ENCODE measurements at regions not wholly inside any gene's neighbourhood (a gene's known extent, or its start where the extent isn't known, plus 50 kb on each side); places are given as distances from the start of the nearest gene placed in this dataset.

DNA sequence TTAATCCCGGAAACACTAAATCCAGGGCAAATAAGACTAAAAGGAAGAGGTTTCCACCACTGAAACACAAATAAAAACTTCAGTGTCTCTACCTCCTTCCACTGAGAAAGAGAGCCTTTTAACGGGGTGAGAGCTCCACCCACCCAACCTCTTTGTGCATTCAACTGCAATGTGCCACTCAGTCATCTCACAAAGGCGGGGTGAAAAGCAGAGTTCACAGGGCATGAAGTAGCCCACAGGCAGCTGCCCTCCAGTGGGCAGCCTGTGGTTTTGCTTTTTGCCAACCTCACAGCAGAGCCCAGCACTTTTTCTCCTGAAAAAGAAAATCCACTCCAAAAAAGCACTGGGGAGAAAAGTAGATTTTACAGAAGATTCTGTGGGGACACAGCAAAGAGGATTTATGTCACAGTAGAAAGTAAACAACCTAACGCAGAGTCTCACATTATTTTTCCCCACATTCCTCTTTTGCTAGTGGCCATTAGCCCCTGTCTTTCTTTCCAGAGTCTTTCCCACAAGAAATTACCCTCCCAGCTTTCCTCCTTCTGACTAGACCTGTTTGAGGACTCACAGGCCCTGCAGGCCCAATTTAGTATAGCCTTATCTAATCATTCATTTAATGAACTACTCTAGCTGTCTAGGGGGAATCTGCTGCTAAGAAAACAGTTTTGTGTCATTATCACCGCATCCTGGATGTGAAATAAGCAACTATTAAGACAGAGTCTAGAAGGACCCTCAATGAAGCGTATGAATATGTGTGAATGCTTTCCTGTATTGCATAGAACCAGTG is 753.8 kb upstream of the FOXG1 start:
- DNase-seq = no peak

DNA sequence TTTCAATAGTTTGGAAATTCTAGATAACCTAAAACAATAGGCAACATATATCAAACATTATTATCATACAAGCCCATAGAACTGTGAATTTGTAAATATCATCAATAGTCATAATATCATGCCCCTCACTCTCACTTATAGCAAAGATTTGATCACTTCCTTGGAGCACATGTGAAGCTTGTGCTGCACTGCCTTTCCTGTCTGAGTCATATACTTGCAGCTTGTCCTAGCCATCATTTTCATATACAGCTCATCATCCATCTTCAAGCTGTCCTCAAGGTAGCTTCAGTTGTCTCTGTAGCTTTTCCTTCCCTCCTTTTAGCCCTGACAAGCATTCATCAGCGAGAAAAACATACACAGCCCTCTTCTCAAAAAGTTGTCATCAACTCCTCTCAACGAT is 746.5 kb upstream of the FOXG1 start:
- no peak for DNase-seq

DNA sequence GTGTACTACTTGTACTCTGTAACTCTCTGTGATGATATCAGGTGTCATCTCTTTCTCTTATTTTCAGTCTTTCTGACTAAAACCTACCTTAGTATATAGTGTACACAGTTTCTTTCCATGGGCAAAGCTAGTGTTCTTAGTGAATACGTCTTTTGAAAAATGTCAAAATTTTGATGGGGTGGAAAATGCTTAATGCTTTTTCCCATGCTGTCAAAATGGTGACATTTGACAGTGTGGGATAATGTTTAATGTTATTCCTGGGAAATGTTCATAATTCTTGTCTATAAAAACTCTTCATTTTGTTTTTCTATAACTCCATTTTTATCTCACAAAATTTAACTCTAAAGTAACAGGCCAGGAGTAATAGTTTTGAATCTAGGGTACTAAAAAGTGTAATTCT is 742.7 kb upstream of the FOXG1 start:
- DNase-seq = no peak

DNA sequence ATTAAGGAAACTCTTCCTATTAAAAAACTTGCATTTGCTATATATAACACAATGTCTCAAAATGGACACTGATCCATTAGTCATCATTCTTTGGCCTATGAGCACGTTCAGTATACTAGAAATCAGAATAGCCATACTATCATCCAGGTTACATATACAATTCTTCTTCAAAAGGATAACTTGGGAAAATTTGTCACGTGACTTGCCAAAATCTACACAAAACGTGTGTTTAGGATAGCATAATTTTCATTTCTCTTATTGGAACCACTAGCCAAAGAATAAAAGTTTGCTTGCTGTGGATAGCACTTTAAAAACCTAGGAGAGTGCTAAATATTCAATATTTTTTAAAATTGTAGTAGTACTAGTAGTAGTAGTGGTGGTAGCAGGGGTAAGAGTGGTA is 714.3 kb upstream of the FOXG1 start:
- DNase-seq = no peak

DNA sequence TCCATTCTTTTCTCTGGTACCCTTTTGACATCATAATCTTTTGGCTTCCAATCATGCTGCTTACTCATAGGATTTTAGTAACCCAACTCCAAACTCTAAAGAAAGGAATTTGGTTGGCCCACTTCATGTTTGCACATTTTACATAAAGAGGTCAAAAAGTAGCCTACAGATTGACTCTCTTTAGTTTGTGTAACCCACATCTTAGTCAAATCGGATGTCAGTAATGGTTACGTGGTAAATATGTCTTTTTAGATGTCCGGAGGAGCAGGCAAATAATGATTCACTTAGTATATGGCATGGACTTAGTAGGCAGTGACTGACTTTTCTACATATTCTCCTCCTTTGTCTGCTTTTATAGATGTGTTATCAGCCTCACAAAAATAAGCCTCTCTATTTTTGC is 711.6 kb upstream of the FOXG1 start:
- DNase-seq = no peak

DNA sequence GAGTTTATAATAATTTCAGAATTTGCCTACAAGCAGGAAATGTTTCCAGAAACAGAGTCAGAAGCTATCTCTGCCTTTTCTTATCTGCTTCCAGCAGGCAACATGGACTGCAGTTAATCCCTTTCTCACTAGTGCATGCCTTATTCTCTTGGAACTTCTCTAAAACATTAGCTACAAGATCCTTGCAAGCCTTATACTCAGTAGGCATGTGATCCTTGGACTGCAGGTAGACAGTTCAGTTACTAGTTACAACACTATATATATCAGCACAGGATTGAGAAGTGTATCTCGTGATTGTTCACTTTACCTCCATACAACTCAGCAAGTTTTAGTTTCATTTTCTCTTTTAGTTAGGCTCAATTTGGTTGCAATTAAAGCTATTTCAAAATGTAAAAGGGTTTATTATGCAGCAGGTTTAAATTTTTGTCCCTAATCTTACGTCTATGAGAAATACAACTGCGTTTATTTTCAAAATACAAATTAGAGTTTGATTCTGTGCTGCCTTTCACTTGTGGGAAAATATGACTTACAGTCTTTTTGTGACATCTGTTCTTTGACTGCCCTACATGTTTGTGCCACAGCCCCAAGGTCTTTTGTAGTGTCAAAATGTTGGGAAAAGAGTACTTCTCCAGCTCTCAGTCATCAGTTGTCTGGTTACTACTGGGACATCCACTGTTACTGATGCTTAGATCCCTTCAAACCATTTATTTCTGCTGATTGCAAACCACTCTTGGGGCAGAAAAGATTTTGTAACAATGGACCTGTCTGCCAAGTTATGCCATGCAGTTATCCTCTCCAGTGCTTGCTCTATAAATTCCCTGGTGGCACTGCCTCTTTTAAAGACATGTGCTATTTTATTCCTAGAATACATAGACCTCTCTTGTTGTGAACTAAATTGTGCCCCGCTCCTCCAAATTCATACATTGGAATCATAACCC is 709.0 kb upstream of the FOXG1 start:
- no peak for DNase-seq

DNA sequence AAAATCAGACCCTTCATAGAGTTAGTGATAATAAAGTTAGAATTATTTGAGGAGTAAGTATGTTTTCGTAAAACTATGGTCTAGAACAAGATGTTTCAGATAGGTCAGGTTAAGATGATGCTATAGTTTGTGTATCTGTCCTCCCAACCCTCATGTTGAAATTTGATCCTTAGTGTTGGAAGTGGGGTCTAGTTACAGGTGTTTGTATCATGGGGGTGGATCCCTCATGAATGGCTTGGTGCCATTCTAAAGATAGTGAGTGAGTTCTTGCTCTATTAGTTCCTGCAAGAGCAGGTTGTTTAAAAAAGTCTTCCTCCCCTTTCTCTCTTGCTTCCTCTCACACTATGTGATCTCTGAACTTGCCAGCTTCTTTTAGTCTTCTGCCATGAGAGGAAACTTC is 707.3 kb upstream of the FOXG1 start:
- no peak for DNase-seq

DNA sequence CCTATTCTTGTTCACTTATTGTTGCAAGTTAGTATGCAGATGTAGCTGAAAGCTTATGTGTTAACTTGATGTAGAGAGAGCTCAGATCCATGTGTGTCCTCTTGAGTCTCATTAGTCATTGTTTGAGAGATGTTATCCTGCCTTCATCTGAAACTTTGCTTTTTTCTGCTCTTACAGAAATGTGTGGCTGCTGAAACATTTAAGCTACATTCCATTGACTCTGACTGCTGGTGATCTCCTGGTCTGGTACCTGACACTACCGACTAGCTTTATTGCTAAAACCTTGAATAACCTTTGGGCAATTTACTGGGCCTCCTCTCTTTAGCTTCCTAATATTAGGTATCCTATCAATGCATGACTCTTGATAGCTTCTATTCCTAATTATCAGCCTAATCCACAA is 705.6 kb upstream of the FOXG1 start:
- no peak for DNase-seq

DNA sequence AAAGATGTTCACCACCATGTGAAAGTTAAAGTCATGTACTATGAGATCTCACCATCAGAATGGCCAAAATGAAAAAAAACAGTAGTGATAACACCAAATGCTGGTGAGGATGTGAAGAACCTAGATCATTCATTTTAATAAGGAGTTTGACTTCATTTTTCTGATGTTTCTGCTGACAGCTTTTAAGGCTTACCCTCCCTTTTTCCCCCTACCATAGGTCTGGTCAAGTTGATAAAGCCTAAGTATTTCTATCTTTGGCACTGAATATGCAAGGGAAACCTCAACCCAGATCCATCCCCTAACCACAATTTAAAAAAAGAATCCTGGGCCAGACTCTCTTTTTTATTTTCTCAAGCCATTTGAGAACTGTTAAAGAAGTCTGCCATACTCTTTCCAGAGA is 689.6 kb upstream of the FOXG1 start:
- no peak for DNase-seq

DNA sequence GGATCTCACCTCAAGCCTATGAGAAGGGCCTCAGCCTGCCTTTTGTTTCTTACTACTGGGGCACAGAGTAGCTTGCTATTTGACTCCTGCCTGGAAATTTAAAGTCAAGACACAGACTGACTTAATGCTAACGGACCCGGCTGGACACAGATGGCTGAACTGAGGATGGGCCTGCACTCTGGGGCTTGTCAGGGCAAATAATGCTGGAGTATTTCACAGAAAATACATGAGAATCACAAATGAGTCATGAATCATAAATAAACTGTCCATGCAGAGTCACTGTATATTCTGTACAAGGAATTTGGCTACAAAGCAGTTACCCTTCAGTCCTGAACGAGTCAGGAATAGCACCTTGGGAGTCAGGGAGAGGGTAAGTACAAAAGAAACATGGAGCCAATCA is 683.2 kb upstream of the FOXG1 start:
- DNase-seq = no peak

DNA sequence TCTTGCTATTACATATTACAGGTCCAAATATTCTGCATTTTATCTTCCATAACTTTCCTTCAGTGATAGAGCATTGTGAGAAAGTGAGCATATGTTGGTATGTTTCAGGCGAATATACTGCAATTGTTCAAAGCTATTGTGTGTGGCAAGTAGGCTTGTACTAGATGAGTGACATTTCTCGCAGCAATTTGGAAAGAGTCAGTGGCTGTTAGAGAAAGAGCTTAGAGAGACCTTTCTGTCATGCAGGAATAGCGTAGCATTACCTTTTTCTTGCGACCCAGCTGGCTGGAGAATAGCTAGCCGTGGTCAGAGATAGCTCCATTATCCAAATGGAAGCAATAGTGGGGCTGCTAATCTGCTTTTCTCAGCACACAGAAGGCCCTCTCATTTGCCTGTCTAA is 678.5 kb upstream of the FOXG1 start:
- DNase-seq = no peak

DNA sequence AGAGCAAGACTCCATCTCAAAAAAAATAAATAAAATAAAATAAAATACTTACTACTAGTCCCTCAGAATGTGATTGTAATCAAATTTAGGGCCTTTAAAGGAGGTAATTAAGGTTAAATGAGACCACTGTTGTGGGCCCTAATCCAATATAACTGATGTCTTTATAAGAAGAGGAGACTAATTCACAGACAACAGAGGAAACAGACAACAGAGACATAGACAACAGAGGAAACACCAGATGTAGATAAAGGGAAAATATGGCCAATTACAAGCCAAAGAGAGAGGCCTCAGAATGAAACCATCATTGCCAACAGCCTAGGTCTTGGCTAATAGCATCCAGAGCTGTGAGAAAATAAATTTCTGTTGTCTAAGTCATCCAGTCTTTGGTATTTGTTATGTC is 669.0 kb upstream of the FOXG1 start:
- no peak for DNase-seq

DNA sequence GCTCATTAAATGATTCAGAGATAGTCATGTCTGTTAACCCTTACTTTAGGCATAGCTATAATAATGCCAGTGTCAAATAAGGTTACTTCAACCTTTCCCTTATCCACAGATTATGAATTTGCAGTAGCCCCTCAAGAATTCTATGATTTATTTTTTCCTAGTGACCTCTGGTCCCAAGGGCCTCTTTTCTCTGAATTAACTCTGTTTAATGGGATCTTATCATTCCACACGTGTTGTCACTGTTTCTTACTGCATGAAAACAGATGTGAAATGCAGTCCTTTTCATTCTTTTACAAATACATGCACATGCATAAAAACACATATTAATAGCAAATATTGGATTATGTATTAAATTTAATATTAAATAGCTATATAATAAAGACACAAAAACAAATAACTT is 667.7 kb upstream of the FOXG1 start:
- no peak for DNase-seq

DNA sequence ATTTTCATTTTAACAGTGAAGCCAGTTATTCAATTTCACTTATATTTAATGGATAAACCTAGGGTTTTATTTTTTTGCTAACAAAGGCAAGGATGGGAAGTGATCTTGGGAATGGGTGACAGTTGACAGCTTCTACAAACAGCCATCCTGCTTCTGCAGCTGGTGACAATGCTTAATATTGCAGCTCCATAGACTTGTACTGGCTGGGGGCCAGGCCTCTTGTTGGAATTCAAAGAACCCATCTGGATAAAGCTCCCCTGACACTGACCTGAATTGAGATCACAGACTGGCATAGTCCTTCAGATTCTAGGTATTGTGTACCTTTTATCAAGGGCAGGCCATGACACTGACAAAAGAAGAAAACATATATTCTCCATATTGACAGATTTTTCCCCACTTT is 664.6 kb upstream of the FOXG1 start:
- DNase-seq = no peak

DNA sequence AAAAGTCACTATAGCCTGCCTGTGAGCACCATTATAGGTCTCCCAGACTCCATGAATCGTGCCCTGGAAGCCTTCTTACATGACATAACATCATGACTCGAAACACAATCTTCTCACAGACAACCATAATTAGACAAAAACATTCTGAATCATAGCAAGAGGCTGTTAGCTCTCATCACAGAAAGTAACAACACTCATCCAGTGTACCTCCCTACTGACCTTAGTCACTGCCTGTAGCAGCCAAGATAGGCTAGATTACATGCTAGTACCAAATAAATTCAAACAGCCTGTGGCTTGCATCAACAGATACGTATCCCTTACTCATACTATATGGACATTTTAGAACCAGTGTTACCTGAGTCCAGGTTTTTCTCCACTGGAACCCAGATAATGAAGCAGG is 663.8 kb upstream of the FOXG1 start:
- DNase-seq = peak; percentile 18

DNA sequence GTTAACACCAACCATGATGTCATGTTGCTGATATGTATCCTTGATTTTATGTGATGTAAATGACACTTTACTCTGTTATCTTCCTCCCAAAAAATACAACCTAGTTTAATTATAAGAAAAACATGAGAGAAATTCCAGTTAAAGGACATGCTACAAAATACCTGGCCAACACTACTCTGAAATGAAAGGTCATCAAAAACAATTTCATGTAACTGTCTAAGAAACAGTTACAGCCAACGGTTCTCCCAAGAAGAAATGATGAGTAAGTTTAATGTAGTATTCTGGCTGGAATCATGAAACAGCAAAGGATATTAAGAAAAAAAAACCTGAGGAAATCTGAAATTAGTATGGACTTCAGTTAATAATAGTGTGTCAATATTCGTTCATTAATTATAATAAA is 653.3 kb upstream of the FOXG1 start:
- DNase-seq = no peak

DNA sequence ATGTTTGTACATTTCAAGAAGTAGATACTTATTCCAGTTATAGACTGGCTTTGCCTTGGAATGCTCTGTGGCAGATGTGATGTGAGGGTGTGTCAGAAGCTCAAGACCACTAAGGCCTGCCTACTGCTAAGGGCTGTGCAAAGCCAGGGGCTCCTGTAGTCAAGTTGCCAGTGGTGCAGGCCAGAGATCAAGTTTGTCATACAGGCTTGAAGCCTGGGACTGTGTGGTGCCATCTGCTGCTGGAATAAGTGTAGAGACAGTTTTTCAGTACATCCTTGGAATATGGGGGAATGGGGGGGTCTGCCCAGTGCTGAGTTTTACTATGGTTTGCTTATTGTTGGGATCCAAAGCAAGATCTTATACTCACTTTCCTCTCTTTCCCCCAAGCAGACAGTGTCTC is 649.9 kb upstream of the FOXG1 start:
- DNase-seq = no peak

DNA sequence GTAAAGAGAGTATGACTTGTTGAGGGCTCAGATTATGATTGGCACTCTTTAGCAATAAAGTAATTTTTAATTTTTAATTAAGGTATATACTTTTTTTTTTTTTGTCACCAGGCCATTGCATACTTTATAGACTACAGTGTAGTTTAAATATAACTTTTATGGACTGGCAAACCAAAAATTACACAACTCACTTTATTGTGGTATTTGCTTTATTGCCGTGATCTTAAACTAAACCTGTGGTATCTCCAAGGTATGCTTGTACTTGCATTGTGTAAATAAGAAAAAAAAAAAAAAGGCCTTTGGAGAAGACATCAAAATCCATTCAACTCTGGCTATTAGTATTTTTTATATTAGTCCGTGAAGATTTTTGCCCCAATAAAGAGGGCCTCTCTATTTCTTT is 646.7 kb upstream of the FOXG1 start:
- no peak for DNase-seq

DNA sequence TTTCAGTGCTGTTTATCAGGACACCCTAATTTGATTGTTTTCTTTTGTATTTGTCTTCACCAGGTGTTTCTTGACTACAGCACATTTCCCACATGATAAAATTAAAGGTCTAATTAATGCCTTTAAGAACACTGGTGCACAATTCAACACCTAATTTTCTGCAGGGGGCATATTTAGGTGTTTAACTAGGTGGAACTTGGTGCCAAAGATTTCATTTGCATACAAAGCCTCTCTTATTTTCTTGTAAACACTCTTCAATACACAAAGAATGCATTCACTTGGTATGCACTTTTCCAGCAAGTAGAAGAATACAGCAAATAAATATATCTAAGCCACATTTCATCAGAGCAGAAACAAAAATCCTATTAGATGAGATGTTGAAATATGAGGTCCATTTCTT is 646.2 kb upstream of the FOXG1 start:
- DNase-seq = no peak

DNA sequence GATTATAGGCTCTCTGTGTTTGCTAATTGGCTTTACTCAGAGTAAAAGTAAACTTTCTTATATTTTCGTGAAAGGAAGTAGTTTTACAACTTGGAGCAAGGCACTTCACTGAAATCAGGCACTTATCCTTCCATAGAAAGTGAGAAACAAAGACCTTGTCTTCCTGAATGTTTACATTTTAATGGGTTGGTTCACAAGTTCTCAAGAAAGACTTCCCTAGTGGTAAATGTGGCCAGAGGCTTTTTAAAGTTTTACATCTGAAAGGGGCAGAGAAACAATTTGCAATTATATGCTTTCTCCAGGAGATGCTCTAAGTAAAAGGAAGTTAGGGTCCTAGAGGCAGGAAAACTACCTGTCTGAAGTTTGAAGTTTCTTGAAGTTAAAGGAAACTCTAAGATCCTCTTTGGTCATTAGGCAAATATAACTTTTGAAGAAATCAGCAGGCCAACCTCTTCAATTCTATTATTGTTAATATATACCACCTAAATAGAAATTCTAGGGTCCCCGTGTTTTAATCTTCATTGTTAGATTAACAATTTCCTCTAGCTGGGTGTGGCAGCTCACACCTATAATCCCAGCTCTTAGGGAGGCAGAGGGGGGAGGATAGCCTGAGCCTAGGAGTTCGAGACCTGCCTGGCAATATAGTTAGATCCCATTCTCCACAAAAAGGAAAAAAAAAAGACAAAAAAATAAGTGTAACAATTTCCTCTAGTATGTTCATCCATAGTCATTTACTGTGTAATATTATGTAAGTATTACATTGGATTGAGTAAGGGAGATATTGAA is 644.9 kb upstream of the FOXG1 start:
- no peak for DNase-seq

DNA sequence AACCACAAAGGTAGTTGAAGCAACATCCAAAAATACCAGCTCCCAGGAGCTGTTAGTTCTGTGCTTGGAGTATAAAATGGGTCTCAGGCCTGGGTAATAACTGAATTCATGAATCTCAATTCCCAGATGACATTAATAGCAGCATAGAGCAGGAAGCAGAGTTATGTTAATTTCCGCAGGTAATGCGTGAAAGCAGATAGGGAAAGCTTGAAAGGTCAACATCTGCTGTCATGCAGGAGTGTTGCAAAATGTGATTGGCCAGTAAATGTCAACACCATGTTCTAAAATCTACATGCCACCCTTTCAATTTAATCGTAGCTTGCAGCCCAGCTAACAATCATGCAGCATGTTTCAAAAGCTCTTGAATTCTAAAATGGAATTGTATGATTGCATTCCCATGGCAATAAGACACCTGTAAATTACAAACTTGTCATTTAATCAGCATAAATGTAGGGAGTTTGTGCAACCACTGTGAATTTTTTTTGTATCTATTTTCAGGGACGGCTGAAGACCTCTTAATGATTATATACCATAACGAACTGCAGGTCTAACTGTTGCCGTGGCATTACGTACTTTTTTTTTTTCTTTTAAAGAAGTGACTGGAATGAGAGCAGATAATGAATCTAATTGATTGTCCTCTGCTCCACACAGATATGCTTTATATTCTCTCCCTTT is 635.8 kb upstream of the FOXG1 start:
- no peak for DNase-seq

DNA sequence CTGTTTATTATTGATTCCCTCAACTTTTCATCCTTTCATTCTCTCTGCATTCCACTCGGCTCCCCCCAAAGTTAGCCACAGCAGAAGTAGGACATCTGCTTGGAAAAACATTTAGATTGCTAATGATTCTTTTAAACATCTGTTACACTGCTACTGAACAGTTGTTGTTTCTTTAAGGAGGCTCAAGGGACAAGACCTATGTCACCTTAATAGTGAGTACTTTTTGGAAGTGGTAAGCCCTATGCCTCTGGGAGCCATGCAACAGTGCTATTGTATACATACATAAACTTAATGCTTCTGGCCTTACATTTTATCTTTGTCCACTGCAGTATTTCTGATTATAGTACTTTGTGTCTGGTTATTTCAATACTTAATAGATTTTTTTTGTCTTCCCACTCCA is 628.2 kb upstream of the FOXG1 start:
- DNase-seq = no peak

DNA sequence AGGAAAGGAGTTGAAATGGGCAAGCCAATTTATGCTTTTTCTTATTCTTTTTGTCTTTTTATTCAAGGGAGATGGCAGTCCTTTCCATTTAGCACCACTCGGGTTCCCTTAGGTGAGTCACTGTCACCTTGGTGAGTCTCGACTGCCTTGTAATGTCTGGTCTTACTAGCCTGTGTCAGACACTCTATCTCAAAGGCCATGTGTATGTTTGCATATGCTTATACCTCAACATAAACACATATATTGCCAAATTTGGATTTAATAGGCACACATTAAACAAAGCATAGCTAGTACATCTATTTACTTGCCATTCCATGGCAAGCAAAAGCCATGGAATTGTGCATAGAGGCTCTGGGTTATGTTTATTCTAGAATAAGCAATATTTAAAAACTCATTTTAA is 624.9 kb upstream of the FOXG1 start:
- DNase-seq = no peak

Data from fibroblast of skin of abdomen (primary cell).